ENCODE measurements at regions not wholly inside any gene's neighbourhood (a gene's known extent, or its start where the extent isn't known, plus 50 kb on each side); places are given as distances from the start of the nearest gene placed in this dataset.

- TF ChIP-seq CHD7 (IDR thresholded peaks at IDR 0.05; ENCODE audit: insufficient replicate concordance, low read length) (no peak), GTF2F1 (IDR thresholded peaks at IDR 0.05; ENCODE audit: borderline replicate concordance, low read depth, low read length) (no peak), CBX8 (IDR thresholded peaks at IDR 0.05; ENCODE audit: borderline replicate concordance, low read depth, low read length) (no peak), KDM5A (IDR thresholded peaks at IDR 0.05; ENCODE audit: low read length) (no peak), CTCF (IDR thresholded peaks at IDR 0.05; ENCODE audit: control extremely low read depth in 1 of 3, insufficient read depth in 1 of 3, low read depth in 1 of 3, low read length in 3 of 3) (no peak), PHF8 (conservative IDR thresholded peaks at IDR 0.05; ENCODE audit: low read depth, low read length) (no peak), POU5F1 (IDR thresholded peaks at IDR 0.05; ENCODE audit: low read depth, low read length) (no peak), HDAC6 (IDR thresholded peaks at IDR 0.05; ENCODE audit: low read depth, low read length) (no peak)
These were observed 249.2 kb upstream of the ZNF32 start (continued) for GRCh38 chr10:43897765-43898419.

Measured in H1 (cell line).